CD4-positive, alpha-beta T cell treated with Interleukin-21 for 1 hour (primary cell): ENCODE measurements at regions not wholly inside any gene's neighbourhood (a gene's known extent, or its start where the extent isn't known, plus 50 kb on each side); places are given as distances from the start of the nearest gene placed in this dataset.

Experiments used
- DNase-seq: peaks from one replicate; pipeline ENCODE4 v3.0.0-alpha.2; 2020

- DNase-seq, result no peak
Measured at GRCh38 chr1:208741296-208741695, 497.1 kb upstream of the PLXNA2 start.

GRCh38 chr1:208743361-208743760 is 499.2 kb upstream of the PLXNA2 start:
- no peak for DNase-seq

- no peak for DNase-seq
Measured at GRCh38 chr1:208747979-208748378, 503.8 kb upstream of the PLXNA2 start.

DNA sequence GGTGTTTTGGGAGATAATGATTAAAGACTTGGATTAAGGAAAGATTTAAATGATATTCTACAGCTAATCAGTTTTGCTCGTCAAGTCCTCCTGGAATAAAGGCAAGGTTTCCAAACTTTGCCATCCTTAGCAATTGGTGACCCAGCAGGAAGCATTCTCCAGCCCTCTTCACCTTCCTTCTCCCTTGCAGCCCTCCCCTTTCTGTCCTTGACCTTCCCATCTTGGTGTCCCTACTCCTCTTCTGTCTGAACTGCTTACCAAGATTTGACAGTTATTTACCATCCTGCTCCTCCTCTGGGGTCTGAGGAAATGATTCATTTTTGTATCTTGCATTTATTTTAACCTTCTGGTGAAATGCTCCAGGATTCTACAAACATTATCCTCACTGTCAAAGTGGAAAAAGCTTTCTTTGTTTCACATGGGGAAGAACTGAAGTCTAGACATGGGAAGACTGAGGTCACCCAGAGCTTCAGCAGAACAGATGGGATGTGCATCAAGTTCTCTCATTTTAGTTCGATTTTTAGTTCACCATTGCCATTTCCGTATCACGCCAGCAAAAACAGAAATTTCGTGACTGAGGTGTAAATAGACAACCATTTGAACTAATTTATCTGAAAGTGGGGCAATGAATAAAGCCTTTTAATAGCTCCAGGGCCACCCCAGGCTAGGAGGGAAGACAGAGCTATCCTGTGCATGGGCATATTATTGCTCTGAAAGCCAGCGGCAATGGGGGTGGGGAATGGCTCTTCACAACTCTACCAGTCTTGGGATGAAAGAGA is 504.4 kb upstream of the PLXNA2 start:
- DNase-seq, result no peak

DNA sequence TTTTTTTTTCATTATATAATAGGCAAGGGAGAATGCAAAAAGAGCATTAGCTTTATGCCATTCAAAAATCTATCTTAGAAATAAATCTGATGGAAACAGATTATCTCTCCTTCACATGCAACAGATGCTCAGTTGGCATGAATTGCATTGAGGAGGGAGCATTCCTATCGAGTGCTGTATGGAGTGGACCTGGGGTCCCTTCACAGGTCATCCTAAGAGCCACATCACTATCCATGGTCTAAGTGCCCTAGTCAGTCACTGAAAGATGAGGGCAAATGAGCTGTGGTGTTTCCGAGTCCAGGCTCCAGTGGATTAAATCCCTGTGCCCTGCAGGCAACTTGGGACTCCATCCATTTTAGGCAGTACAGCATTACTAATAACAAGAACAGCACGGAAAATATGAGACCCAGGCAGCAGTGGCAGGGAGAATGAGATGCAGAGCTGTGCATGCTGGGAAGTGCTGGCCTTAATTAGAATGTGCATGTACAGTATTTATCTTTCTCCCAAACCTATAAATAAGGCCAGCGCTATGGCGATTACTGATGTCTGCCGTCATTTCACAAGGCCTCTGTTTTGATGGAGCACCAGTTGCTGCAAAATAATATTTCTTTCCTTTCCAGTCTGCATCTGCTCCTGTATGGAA is 512.3 kb upstream of the PLXNA2 start:
- DNase-seq, result no peak

DNA sequence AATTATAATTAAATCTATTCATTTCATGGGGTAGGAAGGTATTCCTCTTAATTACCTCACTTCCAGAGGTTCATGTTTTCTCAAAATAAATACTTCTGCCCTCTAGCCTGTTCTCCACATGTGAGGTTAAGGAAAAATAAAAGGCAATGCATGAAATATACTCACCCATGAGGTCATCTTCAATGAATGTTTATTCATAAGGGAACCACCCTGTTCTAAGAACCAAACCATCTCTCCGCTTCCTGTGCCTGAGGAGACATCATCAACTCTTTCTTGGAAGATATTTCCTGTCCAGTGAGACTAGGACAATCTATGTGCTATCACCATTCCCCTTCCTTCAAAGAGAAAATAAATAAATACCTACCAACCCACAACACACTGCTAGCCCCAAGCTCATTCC is 513.7 kb upstream of the PLXNA2 start:
- DNase-seq, result no peak

DNA sequence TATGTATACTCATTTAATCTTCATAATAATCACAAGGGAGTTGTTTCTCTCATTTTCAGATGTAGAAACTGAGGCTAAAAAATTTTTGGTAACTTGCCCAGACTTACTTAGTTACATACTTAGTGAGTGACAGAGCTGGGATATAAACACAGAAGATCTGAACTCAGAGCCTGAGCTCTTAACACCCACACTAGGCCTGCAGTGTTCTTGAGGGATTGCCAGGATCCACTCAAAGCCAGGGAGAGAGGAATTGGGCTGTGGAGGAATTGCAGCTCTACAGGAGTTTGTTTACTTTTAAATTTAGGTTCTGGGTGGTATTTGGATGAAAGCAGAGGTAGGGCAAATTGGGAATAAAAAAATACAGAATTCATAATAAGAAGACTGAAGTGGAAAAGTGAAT is 515.1 kb upstream of the PLXNA2 start:
- DNase-seq, result no peak

- DNase-seq, result no peak
Measured at GRCh38 chr1:208763971-208764370, 519.8 kb upstream of the PLXNA2 start.

- no peak for DNase-seq
Measured at GRCh38 chr1:208766832-208767231, 522.6 kb upstream of the PLXNA2 start.

DNA sequence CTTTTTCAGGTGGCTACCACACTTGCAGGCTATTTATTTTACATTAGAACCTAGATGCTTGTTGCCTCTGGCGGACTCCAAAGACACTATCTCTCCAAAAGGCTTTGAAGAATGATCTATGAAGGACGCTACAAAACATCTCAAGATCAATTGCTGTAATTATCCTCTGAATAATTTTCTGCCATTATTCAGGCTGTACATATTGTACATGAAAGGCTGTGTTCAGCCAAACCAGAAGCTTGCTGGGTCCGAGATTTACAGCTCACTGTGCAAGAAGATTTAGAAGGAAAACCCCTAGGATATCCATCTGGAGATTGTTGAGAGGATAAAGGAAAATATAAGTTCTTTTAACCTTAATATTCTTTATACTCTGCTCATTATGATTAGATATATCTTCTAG is 523.6 kb upstream of the PLXNA2 start:
- no peak for DNase-seq

- DNase-seq, result no peak
Measured at GRCh38 chr1:208772891-208773290, 528.7 kb upstream of the PLXNA2 start.

DNA sequence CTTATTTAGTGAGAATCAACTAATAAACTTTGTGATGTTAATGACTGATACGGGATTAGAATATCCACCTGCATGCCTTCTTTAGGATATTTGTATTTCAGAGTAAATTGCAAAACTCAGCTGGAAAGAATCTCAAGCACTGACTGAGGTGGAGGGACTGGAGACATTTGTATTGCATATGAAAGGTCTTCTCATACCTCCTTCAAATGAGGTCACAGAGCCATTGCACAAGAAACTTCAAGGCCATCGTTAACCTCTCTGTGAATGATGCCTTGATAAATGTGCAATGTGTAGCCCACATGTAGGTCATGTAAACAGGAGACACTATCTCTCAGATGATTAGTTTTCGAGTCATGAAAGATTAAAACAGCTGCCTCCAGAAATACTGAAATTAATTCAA is 531.7 kb upstream of the PLXNA2 start:
- no peak for DNase-seq

- DNase-seq, result no peak
Measured at GRCh38 chr1:208778417-208778816, 534.2 kb upstream of the PLXNA2 start.

GRCh38 chr1:208781391-208782045 is 537.3 kb upstream of the PLXNA2 start:
- no peak for DNase-seq

DNA sequence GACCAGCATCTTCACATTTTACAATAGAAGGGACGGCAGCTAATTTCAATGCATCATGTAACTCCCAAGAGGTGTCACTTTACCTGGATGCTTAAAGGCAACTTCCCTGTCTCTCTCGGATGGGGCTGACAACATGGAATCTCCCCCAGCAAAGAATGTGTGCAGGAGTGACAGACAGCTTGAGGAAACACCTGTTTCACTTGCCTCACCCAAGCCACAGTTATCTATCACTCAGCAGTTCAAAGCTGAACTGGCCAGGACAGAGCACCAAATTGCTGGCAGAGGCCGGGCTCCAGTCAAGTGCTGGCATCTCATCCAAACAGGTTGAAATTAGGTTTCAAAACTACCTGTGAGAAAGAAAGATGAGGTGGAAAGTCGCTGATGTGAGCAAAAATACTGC is 538.0 kb upstream of the PLXNA2 start:
- no peak for DNase-seq

GRCh38 chr1:208785629-208786028 is 541.4 kb upstream of the PLXNA2 start:
- no peak for DNase-seq

DNA sequence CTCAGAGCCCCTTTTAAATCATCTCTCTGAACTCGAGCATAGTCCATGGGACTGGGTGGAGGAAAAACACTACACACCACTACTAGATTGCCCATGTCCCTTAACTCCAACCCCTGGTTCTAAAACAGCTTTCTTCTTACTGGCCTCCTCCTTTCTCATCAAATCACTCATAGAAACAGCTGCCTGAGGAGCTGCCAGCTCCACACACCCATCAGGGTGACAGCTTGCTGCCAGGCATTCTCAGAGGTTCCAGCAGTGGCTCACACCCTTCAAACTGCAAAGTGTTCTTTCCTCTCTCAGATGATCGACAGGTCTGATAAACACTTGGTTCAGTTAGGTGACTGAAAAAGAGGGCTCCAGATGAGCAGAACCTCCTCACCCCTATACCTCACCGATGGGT is 543.0 kb upstream of the PLXNA2 start:
- DNase-seq, result no peak

DNA sequence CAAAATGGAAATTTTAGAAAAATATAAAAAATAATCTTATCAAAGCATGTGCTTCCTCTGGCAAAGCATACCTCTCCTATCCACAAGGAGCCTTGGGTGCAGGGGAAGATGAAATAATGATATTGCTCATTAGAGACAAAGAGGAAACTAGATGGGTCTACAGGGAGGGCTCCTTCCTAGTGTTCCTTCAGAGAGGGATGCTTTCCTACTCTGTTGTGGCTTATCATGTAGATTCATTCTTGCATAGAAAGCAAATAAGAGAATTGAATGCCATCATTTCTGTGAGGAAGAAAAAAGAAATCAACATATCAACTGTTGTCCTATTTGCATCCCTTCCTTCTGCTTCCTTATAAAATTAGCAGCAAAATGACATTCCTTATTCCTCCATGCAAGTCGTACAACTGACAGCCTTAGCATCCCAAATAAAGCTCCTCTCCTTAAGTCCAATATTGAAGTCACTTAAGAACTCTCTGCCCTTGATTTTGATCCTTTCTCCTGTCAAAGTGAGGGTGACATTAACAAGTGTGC is 543.9 kb upstream of the PLXNA2 start:
- DNase-seq, result no peak

DNA sequence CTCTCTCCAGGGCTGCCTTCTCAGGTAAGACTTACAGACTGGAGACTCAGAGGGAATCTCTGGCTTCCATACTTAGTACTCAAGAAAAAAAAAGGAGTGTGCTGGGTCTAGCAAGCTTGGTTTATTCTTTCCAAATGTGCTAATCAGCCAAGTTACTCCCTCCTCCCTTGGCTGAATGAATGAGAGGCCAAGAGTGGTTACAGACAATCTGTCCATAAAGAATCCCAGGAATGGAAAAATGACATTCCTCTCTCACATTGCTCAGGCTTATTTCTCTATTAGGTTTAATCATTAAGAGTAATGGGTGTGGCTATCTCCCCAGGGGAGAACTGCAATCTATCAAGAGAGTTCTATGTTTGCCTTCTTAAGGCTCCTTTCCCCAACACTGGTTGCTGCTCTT is 547.3 kb upstream of the PLXNA2 start:
- DNase-seq, result no peak

DNA sequence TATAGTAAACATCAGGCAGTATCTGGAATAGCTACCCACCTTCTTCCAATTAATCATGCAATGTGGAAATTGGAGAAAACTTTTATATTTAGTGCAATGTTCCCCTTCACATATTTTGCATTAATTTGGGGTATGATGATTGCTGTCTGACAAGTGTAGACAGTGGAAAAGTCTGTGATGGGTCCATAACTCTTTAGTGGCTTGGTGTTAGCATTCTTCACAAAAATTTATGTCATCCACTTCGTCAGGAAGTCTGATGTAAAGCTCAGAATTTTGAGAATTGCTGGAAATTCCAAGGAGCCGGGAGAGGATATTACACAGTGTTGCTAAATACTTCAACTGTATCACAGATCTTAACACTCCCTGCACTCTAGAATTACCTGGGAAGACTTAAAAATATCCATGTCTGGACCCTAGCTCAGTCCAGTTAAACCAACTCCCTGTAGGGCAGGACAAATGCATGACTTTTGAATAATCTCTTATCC is 549.7 kb upstream of the PLXNA2 start:
- DNase-seq, result no peak

DNA sequence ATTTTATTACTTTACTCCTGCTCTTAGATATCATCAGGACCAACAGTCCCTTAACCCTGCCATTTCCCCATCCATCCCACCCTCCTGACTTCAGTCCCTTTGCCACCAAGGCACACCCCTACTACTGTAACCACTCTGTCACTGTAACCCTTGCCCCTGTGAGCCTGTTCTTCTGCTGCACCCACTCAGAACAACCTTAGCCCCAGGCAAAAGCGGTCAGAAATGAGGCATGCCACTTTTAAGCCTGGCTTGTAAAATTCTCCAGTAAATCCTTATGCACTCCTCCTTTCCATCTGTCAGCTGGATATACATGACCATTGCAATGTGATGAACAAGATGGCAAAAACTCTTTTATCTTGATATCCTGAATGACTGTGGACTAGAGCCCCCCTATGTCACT is 555.0 kb upstream of the PLXNA2 start:
- DNase-seq, result no peak

DNA sequence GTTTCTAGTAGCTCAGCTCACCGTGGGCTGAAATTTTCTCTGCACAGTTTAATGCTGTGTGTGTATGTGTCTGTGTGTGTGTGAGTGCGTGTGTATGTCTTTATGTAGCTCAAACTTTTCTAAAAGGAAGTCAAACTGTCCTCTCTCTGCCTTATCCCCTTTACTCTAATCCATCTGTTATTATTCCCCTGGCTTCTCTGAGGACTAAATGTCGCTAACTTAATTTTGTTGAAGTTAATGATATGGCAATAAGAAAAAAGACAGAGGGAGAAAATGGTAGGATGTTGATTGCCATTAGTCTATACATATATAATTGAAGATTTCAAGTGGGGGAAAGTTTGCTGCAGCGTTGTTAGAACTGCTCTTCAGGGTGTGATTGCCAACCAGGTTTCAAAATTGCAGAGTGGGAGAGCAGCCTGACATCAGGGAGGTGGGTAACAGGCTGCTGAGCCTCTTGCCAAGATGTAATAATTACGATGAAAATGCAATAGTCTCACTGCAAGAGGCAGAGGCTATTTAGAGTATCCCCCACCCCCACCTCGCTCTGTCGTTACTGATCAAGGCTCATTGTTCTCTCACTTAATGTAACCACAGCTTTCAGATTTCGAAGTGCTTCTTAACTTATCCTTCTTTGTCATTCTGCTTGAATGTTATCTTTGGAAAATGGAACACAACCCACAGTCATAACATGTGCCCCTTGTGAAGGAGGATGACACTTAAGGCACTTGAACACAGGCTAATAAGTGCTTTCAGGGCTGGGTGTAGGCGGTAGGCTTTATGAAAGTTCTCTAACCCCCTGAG is 559.0 kb upstream of the PLXNA2 start:
- no peak for DNase-seq
